IMR-90 (cell line): ENCODE measurements at regions not wholly inside any gene's neighbourhood (a gene's known extent, or its start where the extent isn't known, plus 50 kb on each side); places are given as distances from the start of the nearest gene placed in this dataset.

Experiments
- ATAC-seq: fragments of 200-7000 bp; cut with Tn5 transposase; 2 replicates; pipeline ENCODE4 v1.9.1; 2020; ENCODE audit warnings: low read depth, mild to moderate bottlenecking, moderate library complexity
- BruUV-seq: library from RNA; stranded (reverse); fragments of 400-500 nt; replicated peaks from 2 replicates; lab custom pipeline; 2021; lab: Mats Ljungman, UMichigan
- CTCF ChIA-PET: fragments of 300-600 bp; formaldehyde crosslinking; extraction: SDS; loops from one replicate; lab custom pipeline; 2021; ENCODE audit warnings: antibody characterized with exemption; lab: Yijun Ruan, JAX
- POLR2A ChIA-PET: fragments of 300-600 bp; sonication (Branson Sonifier 250); formaldehyde crosslinking; loops from one replicate; lab custom pipeline; 2022; ENCODE audit warnings: antibody characterized with exemption; ENCODE audit not compliant: unreplicated experiment; lab: Charles Lee
- DNase-seq: peaks from one replicate; pipeline ENCODE4 v3.0.0; 2013
- H2AFZ ChIP-seq: replicated peaks from 2 replicates; pipeline ENCODE3; 2013; ENCODE audit warnings: low read length, mild to moderate bottlenecking; ENCODE audit not compliant: poor library complexity
- H2AK5ac ChIP-seq: 2 replicates; pipeline ENCODE4 v1.6.1; 2013; ENCODE audit warnings: low read depth, low read length, inconsistent platforms
- H2AK9ac ChIP-seq: replicated peaks from 2 replicates; pipeline ENCODE3; 2013; ENCODE audit warnings: mild to moderate bottlenecking, low read depth, low read length, moderate library complexity; ENCODE audit not compliant: poor library complexity
- H2BK120ac ChIP-seq: 2 replicates; pipeline ENCODE4 v1.6.1; 2013; ENCODE audit warnings: low read depth, low read length, inconsistent platforms
- H2BK15ac ChIP-seq: 3 replicates; pipeline ENCODE4 v1.6.1; 2013; ENCODE audit warnings: low read depth, low read length, inconsistent platforms
- H2BK20ac ChIP-seq: 2 replicates; pipeline ENCODE4 v1.6.1; 2013; ENCODE audit warnings: low read depth, mild to moderate bottlenecking, inconsistent platforms, low read length, moderate library complexity
- H2BK5ac ChIP-seq: 2 replicates; pipeline ENCODE4 v1.6.1; 2013; ENCODE audit warnings: mild to moderate bottlenecking, low read depth, low read length, inconsistent platforms; ENCODE audit not compliant: poor library complexity, severe bottlenecking
- H3K14ac ChIP-seq: replicated peaks from 2 replicates; pipeline ENCODE4 v1.6.1; 2013; ENCODE audit warnings: low read depth, low read length, inconsistent platforms
- H3K18ac ChIP-seq: 2 replicates; pipeline ENCODE4 v1.6.1; 2013; ENCODE audit warnings: low read depth, low read length, control low read depth
- H3K23ac ChIP-seq: 2 replicates; pipeline ENCODE4 v1.6.1; 2013; ENCODE audit warnings: low read depth, low read length, inconsistent platforms
- H3K27ac ChIP-seq: 2 replicates; pipeline ENCODE4 v1.5.1; 2013; ENCODE audit warnings: mild to moderate bottlenecking, control low read depth, low read length; ENCODE audit not compliant: insufficient read depth
- H3K27me3 ChIP-seq: 2 replicates; pipeline ENCODE4 v1.6.1; 2013; ENCODE audit warnings: low read length; ENCODE audit not compliant: control insufficient read depth, insufficient read depth
- H3K36me3 ChIP-seq: 2 replicates; pipeline ENCODE4 v1.6.1; 2013; ENCODE audit warnings: low read length, mixed read lengths; ENCODE audit not compliant: control insufficient read depth, insufficient read depth
- H3K4ac ChIP-seq: 2 replicates; pipeline ENCODE4 v1.6.1; 2013; ENCODE audit warnings: low read depth, low read length, inconsistent platforms
- H3K4me1 ChIP-seq: 2 replicates; pipeline ENCODE4 v1.6.1; 2013; ENCODE audit warnings: low read length, mixed read lengths; ENCODE audit not compliant: control insufficient read depth, insufficient read depth
- H3K4me2 ChIP-seq: 2 replicates; pipeline ENCODE4 v1.6.1; 2013; ENCODE audit warnings: low read depth, mild to moderate bottlenecking, control low read depth, low read length, moderate library complexity
- H3K4me3 ChIP-seq: 2 replicates; pipeline ENCODE4 v1.5.1; 2013; ENCODE audit warnings: low read depth, mild to moderate bottlenecking, control low read depth, low read length, moderate library complexity; ENCODE audit not compliant: insufficient read depth
- H3K56ac ChIP-seq: 2 replicates; pipeline ENCODE4 v1.6.1; 2013; ENCODE audit warnings: low read length, inconsistent platforms; ENCODE audit not compliant: insufficient read depth; ENCODE audit errors: extremely low read depth
- H3K79me1 ChIP-seq, 2 experiments: 2 replicates each; pipeline ENCODE4 v1.6.1; 2013; ENCODE audit warnings: low read length in 2 of 2, inconsistent platforms in 1 of 2, low read depth in 1 of 2
- H3K9ac ChIP-seq: 2 replicates; pipeline ENCODE4 v1.6.1; 2013; ENCODE audit warnings: low read depth, low read length, control low read depth
- H3K9me1 ChIP-seq: 2 replicates; pipeline ENCODE4 v1.6.1; 2013; ENCODE audit warnings: low read length, inconsistent platforms; ENCODE audit not compliant: insufficient read depth
- H3K9me3 ChIP-seq: 2 replicates; pipeline ENCODE4 v1.6.1; 2013; ENCODE audit warnings: low read length; ENCODE audit not compliant: control insufficient read depth, insufficient read depth
- H4K20me1 ChIP-seq: 2 replicates; pipeline ENCODE4 v1.6.1; 2013; ENCODE audit warnings: low read length, inconsistent platforms; ENCODE audit not compliant: insufficient read depth
- H4K5ac ChIP-seq: 2 replicates; pipeline ENCODE4 v1.6.1; 2013; ENCODE audit warnings: mild to moderate bottlenecking, low read depth, low read length, control low read depth
- H4K8ac ChIP-seq, 2 experiments: 2 replicates each; pipeline ENCODE4 v1.6.1; 2013; ENCODE audit warnings: low read depth in 2 of 2, low read length in 2 of 2, control low read depth in 1 of 2, inconsistent platforms in 1 of 2
- H4K91ac ChIP-seq: 2 replicates; pipeline ENCODE4 v1.6.1; 2013; ENCODE audit warnings: low read depth, low read length, inconsistent platforms; ENCODE audit not compliant: insufficient read depth
- BHLHE40 ChIP-seq: fragments of 150-350 bp; IDR thresholded peaks from 2 replicates; pipeline ENCODE4 v1.6.1; 2016; ENCODE audit warnings: mild to moderate bottlenecking, low read depth, low read length
- CEBPB ChIP-seq: IDR thresholded peaks from 2 replicates; pipeline ENCODE4 v1.6.1; 2012; ENCODE audit warnings: low read depth, low read length, improper control_type of control experiment
- CHD1 ChIP-seq: IDR thresholded peaks from 2 replicates; pipeline ENCODE4 v1.6.1; 2012; ENCODE audit warnings: low read depth, low read length, improper control_type of control experiment
- FOS ChIP-seq: fragments of 150-350 bp; IDR thresholded peaks from 2 replicates; pipeline ENCODE4 v1.6.1; 2016; ENCODE audit warnings: low read depth, low read length
- MAFK ChIP-seq: IDR thresholded peaks from 2 replicates; pipeline ENCODE4 v1.6.1; 2012; ENCODE audit warnings: low read depth, low read length, improper control_type of control experiment
- MXI1 ChIP-seq: IDR thresholded peaks from 2 replicates; pipeline ENCODE4 v1.6.1; 2012; ENCODE audit warnings: low read depth, mild to moderate bottlenecking, low read length, moderate library complexity, borderline replicate concordance
- NFE2L2 ChIP-seq: fragments of 150-350 bp; IDR thresholded peaks from 2 replicates; pipeline ENCODE4 v1.6.1; 2016; ENCODE audit warnings: low read depth, mild to moderate bottlenecking, low read length
- POLR2A ChIP-seq: IDR thresholded peaks from 2 replicates; pipeline ENCODE4 v1.6.1; 2012; ENCODE audit warnings: mild to moderate bottlenecking, low read depth, low read length
- RAD21 ChIP-seq: IDR thresholded peaks from 2 replicates; pipeline ENCODE4 v1.6.1; 2012; ENCODE audit warnings: low read length, improper control_type of control experiment
- RCOR1 ChIP-seq: IDR thresholded peaks from 2 replicates; pipeline ENCODE4 v1.6.1; 2012; ENCODE audit warnings: mild to moderate bottlenecking, low read length, improper control_type of control experiment; ENCODE audit not compliant: insufficient replicate concordance
- RFX5 ChIP-seq: IDR thresholded peaks from 2 replicates; pipeline ENCODE4 v1.8.0; 2012; ENCODE audit warnings: low read depth, mild to moderate bottlenecking, low read length, moderate library complexity
- SMC3 ChIP-seq: fragments of 150-350 bp; IDR thresholded peaks from 2 replicates; pipeline ENCODE4 v1.6.1; 2016; ENCODE audit warnings: low read depth, mild to moderate bottlenecking, antibody characterized with exemption, low read length, moderate library complexity
- USF2 ChIP-seq: fragments of 150-350 bp; IDR thresholded peaks from 2 replicates; pipeline ENCODE4 v1.6.1; 2017; ENCODE audit warnings: mild to moderate bottlenecking, antibody characterized with exemption, low read length, low read depth
- dilution Hi-C: fragments of 300-500 bp; cut with HindIII; formaldehyde crosslinking; loops from one replicate; pipeline ENCODE4 v1.14.3; 2018; ENCODE audit warnings: low sequenced_read_pairs; ENCODE audit not compliant: unreplicated experiment
- in situ Hi-C: fragments of 300-500 bp; cut with MboI; formaldehyde crosslinking; loops from 3 replicates; pipeline ENCODE4 v1.14.3; 2019; ENCODE audit warnings: low sequenced_read_pairs, inconsistent platforms, mixed read lengths
- intact Hi-C: fragments of 100-400 bp; cut with micrococcal nuclease; formaldehyde crosslinking; loops from 2 replicates; pipeline ENCODE4 v1.10.0; 2022
- TF ChIP-seq, protein P1 (sequence below): fragments of 150-350 bp; IDR thresholded peaks from 2 replicates; pipeline ENCODE4 v1.6.1; 2016; ENCODE audit warnings: low read depth, mild to moderate bottlenecking, low read length, moderate library complexity, borderline replicate concordance
- TF ChIP-seq, protein P2 (sequence below): conservative IDR thresholded peaks from 2 replicates; pipeline ENCODE4 v1.5.1; 2012; ENCODE audit warnings: mild to moderate bottlenecking, low read depth, low read length, improper control_type of control experiment

GRCh38 chr2:195330513-195330956, 326.5 kb upstream of the SLC39A10 start:
- Histone ChIP-seq H2BK15ac (no peak overlapping the region), H2BK120ac (no peak overlapping the region), H3K23ac (no peak overlapping the region), H2BK20ac (no peak overlapping the region), H3K14ac (no peak overlapping the region), H3K9me3 (no peaks in the 10 kb centered on the region), H2AK5ac (no peak overlapping the region), H3K4me1 (no peaks in the 10 kb centered on the region), H4K5ac (no peak overlapping the region), H3K27me3 (no peaks in the 10 kb centered on the region), H3K4me3 (no peak overlapping the region), H3K4ac (no peak overlapping the region), H3K27ac (no peak overlapping the region), H3K79me1 (no peaks in the 10 kb centered on the region), H4K8ac (no peak overlapping the region), H4K91ac (no peak overlapping the region), H3K18ac (no peak overlapping the region), H3K9me1 (no peaks in the 10 kb centered on the region), H3K36me3 (no peaks in the 10 kb centered on the region), H3K56ac (no peak overlapping the region), H3K4me2 (no peak overlapping the region), H2AK9ac (no peak overlapping the region), H2AFZ (no peak overlapping the region), H4K20me1 (no peaks in the 10 kb centered on the region), H2BK5ac (no peak overlapping the region), H3K9ac (no peak overlapping the region)
- BruUV-seq = no TSS peak
- in situ Hi-C loops (no loop called here), intact Hi-C loops (no loop called here), dilution Hi-C loops (no loop called here)
- CTCF ChIA-PET = no interaction called here
- POLR2A ChIA-PET = no interaction called here
- ATAC-seq = no peak
- DNase-seq = no peak
- TF ChIP-seq BHLHE40 = no peak
- TF ChIP-seq POLR2A = no peak
- TF ChIP-seq RAD21 = no peak
- TF ChIP-seq RFX5 = no peak
- TF ChIP-seq FOS = no peak
- no peak for TF ChIP-seq MXI1
- no peak for TF ChIP-seq SMC3
- no peak for TF ChIP-seq USF2
- TF ChIP-seq, protein P1, sequence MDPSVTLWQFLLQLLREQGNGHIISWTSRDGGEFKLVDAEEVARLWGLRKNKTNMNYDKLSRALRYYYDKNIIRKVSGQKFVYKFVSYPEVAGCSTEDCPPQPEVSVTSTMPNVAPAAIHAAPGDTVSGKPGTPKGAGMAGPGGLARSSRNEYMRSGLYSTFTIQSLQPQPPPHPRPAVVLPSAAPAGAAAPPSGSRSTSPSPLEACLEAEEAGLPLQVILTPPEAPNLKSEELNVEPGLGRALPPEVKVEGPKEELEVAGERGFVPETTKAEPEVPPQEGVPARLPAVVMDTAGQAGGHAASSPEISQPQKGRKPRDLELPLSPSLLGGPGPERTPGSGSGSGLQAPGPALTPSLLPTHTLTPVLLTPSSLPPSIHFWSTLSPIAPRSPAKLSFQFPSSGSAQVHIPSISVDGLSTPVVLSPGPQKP = no peak
- no peak for TF ChIP-seq MAFK
- no peak for TF ChIP-seq CHD1
- TF ChIP-seq NFE2L2 = no peak
- no peak for TF ChIP-seq RCOR1
- TF ChIP-seq, protein P2, sequence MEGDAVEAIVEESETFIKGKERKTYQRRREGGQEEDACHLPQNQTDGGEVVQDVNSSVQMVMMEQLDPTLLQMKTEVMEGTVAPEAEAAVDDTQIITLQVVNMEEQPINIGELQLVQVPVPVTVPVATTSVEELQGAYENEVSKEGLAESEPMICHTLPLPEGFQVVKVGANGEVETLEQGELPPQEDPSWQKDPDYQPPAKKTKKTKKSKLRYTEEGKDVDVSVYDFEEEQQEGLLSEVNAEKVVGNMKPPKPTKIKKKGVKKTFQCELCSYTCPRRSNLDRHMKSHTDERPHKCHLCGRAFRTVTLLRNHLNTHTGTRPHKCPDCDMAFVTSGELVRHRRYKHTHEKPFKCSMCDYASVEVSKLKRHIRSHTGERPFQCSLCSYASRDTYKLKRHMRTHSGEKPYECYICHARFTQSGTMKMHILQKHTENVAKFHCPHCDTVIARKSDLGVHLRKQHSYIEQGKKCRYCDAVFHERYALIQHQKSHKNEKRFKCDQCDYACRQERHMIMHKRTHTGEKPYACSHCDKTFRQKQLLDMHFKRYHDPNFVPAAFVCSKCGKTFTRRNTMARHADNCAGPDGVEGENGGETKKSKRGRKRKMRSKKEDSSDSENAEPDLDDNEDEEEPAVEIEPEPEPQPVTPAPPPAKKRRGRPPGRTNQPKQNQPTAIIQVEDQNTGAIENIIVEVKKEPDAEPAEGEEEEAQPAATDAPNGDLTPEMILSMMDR = no peak
- TF ChIP-seq CEBPB = no peak
